ENCODE measurements at regions not wholly inside any gene's neighbourhood (a gene's known extent, or its start where the extent isn't known, plus 50 kb on each side); places are given as distances from the start of the nearest gene placed in this dataset.

DNA sequence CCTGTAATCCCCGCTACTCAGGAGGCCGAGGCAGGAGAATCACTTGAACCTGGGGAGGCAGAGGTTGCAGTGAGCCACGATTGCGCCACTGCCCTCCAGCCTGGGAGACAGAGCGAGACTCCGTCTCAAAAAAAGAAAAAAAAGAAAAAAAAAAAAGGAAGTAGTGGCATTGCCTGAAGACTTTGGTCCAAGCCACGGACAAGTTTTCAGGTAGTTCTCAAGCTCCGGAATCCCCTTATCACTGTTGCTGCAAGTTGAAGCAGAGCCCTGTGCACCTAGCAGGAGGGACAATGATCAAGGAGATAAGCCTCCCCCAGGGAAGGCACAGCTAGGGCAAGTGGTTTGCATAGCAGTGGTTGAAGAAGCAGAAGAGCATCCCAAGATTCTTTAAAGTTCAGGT, 97.6 kb downstream of the MEX3B start:
- TF ChIP-seq CTCF (IDR thresholded peaks at IDR 0.05) (no peak), POLR2A (IDR thresholded peaks at IDR 0.05) (no peak)
